H9 (cell line): ENCODE measurements at regions not wholly inside any gene's neighbourhood (a gene's known extent, or its start where the extent isn't known, plus 50 kb on each side); places are given as distances from the start of the nearest gene placed in this dataset.

Experiments used
- DNase-seq: peaks from one replicate; pipeline ENCODE4 v3.0.0-alpha.2; 2017
- H2AFZ ChIP-seq: one replicate; pipeline ENCODE4 v1.6.1; 2013; ENCODE audit warnings: mild to moderate bottlenecking, low read length, control low read depth, moderate library complexity
- H2AK5ac ChIP-seq: 2 replicates; pipeline ENCODE4 v1.6.1; 2013; ENCODE audit warnings: low read length, control low read depth, mixed read lengths; ENCODE audit not compliant: insufficient read length
- H2BK120ac ChIP-seq: one replicate; pipeline ENCODE4 v1.6.1; 2013; ENCODE audit warnings: low read depth, mild to moderate bottlenecking, low read length, control low read depth, inconsistent platforms; ENCODE audit not compliant: poor library complexity, severe bottlenecking
- H2BK12ac ChIP-seq: 2 replicates; pipeline ENCODE4 v1.6.1; 2013; ENCODE audit warnings: low read length, control low read depth, mixed read lengths, low read depth; ENCODE audit not compliant: insufficient read length
- H2BK15ac ChIP-seq: 2 replicates; pipeline ENCODE4 v1.6.1; 2013; ENCODE audit warnings: low read depth, low read length, control low read depth
- H2BK20ac ChIP-seq: one replicate; pipeline ENCODE4 v1.6.1; 2013; ENCODE audit warnings: low read depth, mild to moderate bottlenecking, low read length, control low read depth, inconsistent platforms; ENCODE audit not compliant: poor library complexity, severe bottlenecking
- H2BK5ac ChIP-seq: 2 replicates; pipeline ENCODE4 v1.6.1; 2013; ENCODE audit warnings: low read length, control low read depth, mixed read lengths; ENCODE audit not compliant: insufficient read length
- H3K14ac ChIP-seq: 2 replicates; pipeline ENCODE4 v1.6.1; 2013; ENCODE audit warnings: low read length, control low read depth; ENCODE audit not compliant: insufficient read depth
- H3K18ac ChIP-seq: 2 replicates; pipeline ENCODE4 v1.6.1; 2013; ENCODE audit warnings: low read depth, mild to moderate bottlenecking, mixed read lengths, low read length, control low read depth; ENCODE audit not compliant: insufficient read length
- H3K23ac ChIP-seq: 2 replicates; pipeline ENCODE4 v1.6.1; 2013; ENCODE audit warnings: low read length, control low read depth, mixed read lengths, low read depth; ENCODE audit not compliant: insufficient read length
- H3K23me2 ChIP-seq: 2 replicates; pipeline ENCODE4 v1.6.1; 2013; ENCODE audit warnings: low read depth, mild to moderate bottlenecking, mixed read lengths, low read length, control low read depth; ENCODE audit not compliant: insufficient read length, poor library complexity, severe bottlenecking
- H3K27ac ChIP-seq: 2 replicates; pipeline ENCODE4 v1.5.1; 2013; ENCODE audit warnings: low read length, control low read depth, mixed read lengths, low read depth; ENCODE audit not compliant: insufficient read length
- H3K27me3 ChIP-seq: 2 replicates; pipeline ENCODE4 v1.6.1; 2013; ENCODE audit warnings: low read length, control low read depth, inconsistent platforms; ENCODE audit not compliant: insufficient read depth
- H3K4ac ChIP-seq: 2 replicates; pipeline ENCODE4 v1.6.1; 2013; ENCODE audit warnings: low read depth, mild to moderate bottlenecking, control low read depth, inconsistent platforms, low read length, moderate library complexity
- H3K4me1 ChIP-seq: 2 replicates; pipeline ENCODE4 v1.6.1; 2013; ENCODE audit warnings: low read length, control low read depth, inconsistent platforms; ENCODE audit not compliant: insufficient read depth
- H3K4me2 ChIP-seq: 2 replicates; pipeline ENCODE4 v1.6.1; 2013; ENCODE audit warnings: low read length, control low read depth, mixed read lengths; ENCODE audit not compliant: insufficient read length, insufficient read depth
- H3K56ac ChIP-seq: 2 replicates; pipeline ENCODE4 v1.6.1; 2013; ENCODE audit warnings: low read depth, mild to moderate bottlenecking, mixed read lengths, low read length, control low read depth; ENCODE audit not compliant: insufficient read length
- H3K79me1 ChIP-seq: 2 replicates; pipeline ENCODE4 v1.6.1; 2013; ENCODE audit warnings: low read depth, mild to moderate bottlenecking, moderate library complexity, low read length, control low read depth, inconsistent platforms; ENCODE audit not compliant: insufficient read depth, poor library complexity, severe bottlenecking
- H3K79me2 ChIP-seq: 2 replicates; pipeline ENCODE4 v1.6.1; 2013; ENCODE audit warnings: low read length, control low read depth, inconsistent platforms; ENCODE audit not compliant: insufficient read depth
- H3K9ac ChIP-seq: 2 replicates; pipeline ENCODE4 v1.6.1; 2013; ENCODE audit warnings: low read length, control low read depth, mixed read lengths; ENCODE audit not compliant: insufficient read length; ENCODE audit errors: extremely low read depth
- H3K9me3 ChIP-seq: one replicate; pipeline ENCODE4 v1.6.1; 2013; ENCODE audit warnings: low read depth, low read length, inconsistent platforms; ENCODE audit not compliant: control insufficient read depth
- H3T11ph ChIP-seq: one replicate; pipeline ENCODE4 v1.6.1; 2013; ENCODE audit warnings: mild to moderate bottlenecking, low read length, control low read depth, inconsistent platforms
- H4K20me1 ChIP-seq: one replicate; pipeline ENCODE4 v1.6.1; 2013; ENCODE audit not compliant: control insufficient read depth, insufficient read length, insufficient read depth
- H4K5ac ChIP-seq: 2 replicates; pipeline ENCODE4 v1.6.1; 2013; ENCODE audit warnings: low read depth, mild to moderate bottlenecking, mixed read lengths, low read length, control low read depth; ENCODE audit not compliant: insufficient read length
- H4K8ac ChIP-seq: replicated peaks from 2 replicates; pipeline ENCODE4 v1.6.1; 2013; ENCODE audit warnings: low read length, control low read depth, mixed read lengths, low read depth; ENCODE audit not compliant: insufficient read length
- H4K91ac ChIP-seq: 2 replicates; pipeline ENCODE4 v1.6.1; 2013; ENCODE audit warnings: low read depth, mild to moderate bottlenecking, moderate library complexity, mixed read lengths, low read length, control low read depth; ENCODE audit not compliant: insufficient read length
- H3K27ac Mint-ChIP-seq, 3 experiments: 2 replicates in 2 of 3; 3 replicates in 1 of 3; pipeline ENCODE4 v1.8.0; 2020 to 2021; ENCODE audit warnings: mixed read lengths in 3 of 3, mild to moderate bottlenecking in 1 of 3, moderate library complexity in 1 of 3
- H3K27me3 Mint-ChIP-seq: 2 replicates; pipeline ENCODE4 v1.8.0; 2021; ENCODE audit warnings: low read depth, mild to moderate bottlenecking, moderate library complexity, mixed read lengths
- H3K36me3 Mint-ChIP-seq, 3 experiments: 2 replicates in 2 of 3; 3 replicates in 1 of 3; pipeline ENCODE4 v1.8.0; 2020 to 2021; ENCODE audit warnings: low read depth in 3 of 3, mixed read lengths in 3 of 3; ENCODE audit not compliant: insufficient read depth in 1 of 3
- H3K4me1 Mint-ChIP-seq, 2 experiments: 2 replicates each; pipeline ENCODE4 v1.8.0; 2020; ENCODE audit warnings: mixed read lengths in 2 of 2
- H3K4me3 Mint-ChIP-seq, 2 experiments: 2 replicates in 1 of 2; 3 replicates in 1 of 2; pipeline ENCODE4 v1.8.0; 2020 to 2021; ENCODE audit warnings: mild to moderate bottlenecking in 2 of 2, mixed read lengths in 2 of 2, moderate library complexity in 1 of 2
- H3K9me3 Mint-ChIP-seq, 2 experiments: 2 replicates in 1 of 2; 3 replicates in 1 of 2; pipeline ENCODE4 v1.8.0; 2020; ENCODE audit warnings: mild to moderate bottlenecking in 2 of 2, mixed read lengths in 2 of 2, moderate library complexity in 1 of 2
- CTCF ChIP-seq: fragments of 200-600 bp; sonication (generic); conservative IDR thresholded peaks from 3 replicates; pipeline ENCODE4 v1.8.0; 2021; ENCODE audit warnings: antibody characterized with exemption, mild to moderate bottlenecking
- whole genome bisulfite sequencing: extraction: QIAGEN DNeasy Blood & Tissue Kit; methylation state at CpG from one replicate; pipeline ENCODE4 v1.1.7; 2013; ENCODE audit warnings: missing lambda C conversion rate, low lambda C conversion rate, mixed read lengths; ENCODE audit not compliant: insufficient read length; ENCODE audit errors: extremely low coverage; 5-methylcytosine and 5-hydroxymethylcytosine counted together

DNA sequence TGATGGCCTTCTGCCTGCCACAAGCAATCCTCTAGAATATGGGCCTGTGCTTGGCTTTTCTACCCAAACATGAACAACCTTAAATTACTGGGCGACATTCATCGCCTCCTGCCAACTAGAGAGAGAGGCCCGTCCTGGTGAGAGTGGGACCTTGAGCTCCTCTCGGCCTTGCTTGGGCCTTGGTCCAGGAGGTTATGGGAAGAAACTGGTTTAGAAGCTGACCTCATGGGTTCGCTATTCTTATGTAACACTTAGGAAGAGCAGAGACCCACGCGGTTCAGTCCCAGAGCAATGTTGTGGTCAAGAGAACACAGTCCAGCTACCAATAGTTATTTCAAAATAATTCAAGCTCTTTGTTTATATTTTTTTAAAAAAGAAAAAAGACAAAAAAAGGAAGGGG is 176.3 kb upstream of the ZNF32 start:
- Histone ChIP-seq H2AFZ (no peak overlapping the region), H3K56ac (no peak overlapping the region), H3K4me2 (no peak overlapping the region), H2BK20ac (no peak overlapping the region), H4K8ac (no peak overlapping the region), H3K4ac (no peak overlapping the region), H3K27me3 (no peaks in the 10 kb centered on the region), H3K23me2 (no peaks in the 10 kb centered on the region), H2BK12ac (no peak overlapping the region), H3K27ac (no peak overlapping the region), H3K4me1 (no peaks in the 10 kb centered on the region; the same call in 1 of the 2 replicates), H2BK120ac (no peak overlapping the region), H4K91ac (no peak overlapping the region), H3K9me3 (no peaks in the 10 kb centered on the region), H3K79me2 (no peaks in the 10 kb centered on the region), H4K20me1 (no peaks in the 10 kb centered on the region), H3T11ph (no peak overlapping the region), H3K23ac (no peak overlapping the region), H3K9ac (no peak overlapping the region), H3K18ac (no peak overlapping the region), H2BK15ac (no peak overlapping the region), H2AK5ac (no peak overlapping the region), H3K79me1 (no peaks in the 10 kb centered on the region), H3K14ac (no peak overlapping the region), H2BK5ac (no peak overlapping the region), H4K5ac (no peak overlapping the region)
- Mint-ChIP-seq H3K4me3 (no peak overlapping the region), H3K4me1 (peaks cover 3% of the 10 kb centered on the region in 2 experiments; a peak in 2 of 4 replicates), H3K27me3 (no peaks in the 10 kb centered on the region; the same call in none of the 2 replicates), H3K27ac (no peak overlapping the region), H3K36me3 (no peaks in the 10 kb centered on the region; a peak in 1 of 7 replicates), H3K9me3 (peaks cover 6 to 10% of the 10 kb centered on the region in 2 experiments; a peak in 4 of 5 replicates)
- WGBS: no CpG with 5 or more reads among the region's 7 CpGs
- DNase-seq: no peak
- no peak for TF ChIP-seq CTCF
